Activated T-helper 1 cell treated with anti-CD3 and anti-CD28 coated beads, Interleukin-12 subunit alpha, Interleukin-12 subunit beta, Interleukin-2, Interleukin-4 antibody, amounts not matched to agents 30 ng/mL and 10 ng/mL and 1 ng/mL, durations not matched to agents 14 hours and 24 hours and 36 hours (primary cell): ENCODE measurements at regions not wholly inside any gene's neighbourhood (a gene's known extent, or its start where the extent isn't known, plus 50 kb on each side); places are given as distances from the start of the nearest gene placed in this dataset.
"Not testable (repeated sequence)": the region's sequence is repeated elsewhere in the genome, so short reads cannot be mapped to it uniquely, and the experiment has no call there.

Experiments used
- DNase-seq: peaks from one replicate; pipeline ENCODE4 v3.0.0; 2021; ENCODE audit warnings: low spot score
- H3K27ac Mint-ChIP-seq: one replicate; pipeline ENCODE4 v1.8.0; 2021; ENCODE audit warnings: mild to moderate bottlenecking, mixed read lengths
- H3K27me3 Mint-ChIP-seq: one replicate; pipeline ENCODE4 v1.8.0; 2022; ENCODE audit warnings: mild to moderate bottlenecking, moderate library complexity, mixed read lengths; ENCODE audit not compliant: insufficient read depth
- H3K36me3 Mint-ChIP-seq: one replicate; pipeline ENCODE4 v1.8.0; 2021; ENCODE audit warnings: low read depth, mixed read lengths
- H3K4me1 Mint-ChIP-seq: one replicate; pipeline ENCODE4 v1.8.0; 2021; ENCODE audit warnings: low read depth, mixed read lengths
- H3K4me3 Mint-ChIP-seq: one replicate; pipeline ENCODE4 v1.8.0; 2021; ENCODE audit warnings: mild to moderate bottlenecking, moderate library complexity, mixed read lengths
- H3K9me3 Mint-ChIP-seq: one replicate; pipeline ENCODE4 v1.8.0; 2021; ENCODE audit warnings: mixed read lengths
- intact Hi-C: fragments of 100-400 bp; cut with micrococcal nuclease; formaldehyde crosslinking; loops from one replicate; pipeline ENCODE4 v1.15.1; 2024

GRCh38 chr18:42545825-42546224 lies 569.7 kb downstream of the RIT2 start:
- H3K4me3 Mint-ChIP-seq: no peak overlapping the region
- no peaks in the 10 kb centered on the region for H3K36me3 Mint-ChIP-seq
- H3K9me3 Mint-ChIP-seq: no peaks in the 10 kb centered on the region
- H3K27me3 Mint-ChIP-seq: no peaks in the 10 kb centered on the region
- H3K4me1 Mint-ChIP-seq: no peaks in the 10 kb centered on the region
- intact Hi-C loops: no loop called here
- H3K27ac Mint-ChIP-seq: no peak overlapping the region
- DNase-seq: no peak

GRCh38 chr18:42548493-42548892 lies 567.0 kb downstream of the RIT2 start:
- Mint-ChIP-seq H3K4me1 (no peaks in the 10 kb centered on the region), H3K4me3 (no peak overlapping the region), H3K9me3 (no peaks in the 10 kb centered on the region), H3K27ac (no peak overlapping the region), H3K36me3 (no peaks in the 10 kb centered on the region), H3K27me3 (no peaks in the 10 kb centered on the region)
- intact Hi-C loops: no loop called here
- no peak for DNase-seq

GRCh38 chr18:42549596-42549995 lies 565.9 kb downstream of the RIT2 start:
- DNase-seq: no peak
- Mint-ChIP-seq H3K4me1 (no peaks in the 10 kb centered on the region), H3K27me3 (no peaks in the 10 kb centered on the region), H3K9me3 (no peaks in the 10 kb centered on the region), H3K27ac (no peak overlapping the region), H3K36me3 (no peaks in the 10 kb centered on the region), H3K4me3 (no peak overlapping the region)
- intact Hi-C loops: no loop called here

- H3K4me3 Mint-ChIP-seq, H3K27ac Mint-ChIP-seq, intact Hi-C loops, H3K36me3 Mint-ChIP-seq, DNase-seq, H3K27me3 Mint-ChIP-seq, H3K9me3 Mint-ChIP-seq, H3K4me1 Mint-ChIP-seq: not testable (repeated sequence)
These were observed 562.9 kb downstream of the RIT2 start for GRCh38 chr18:42552559-42552958.

- no peaks in the 10 kb centered on the region for H3K27me3 Mint-ChIP-seq
- H3K36me3 Mint-ChIP-seq: no peaks in the 10 kb centered on the region
These were observed 556.3 kb downstream of the RIT2 start for GRCh38 chr18:42559069-42559690.

GRCh38 chr18:42561521-42561920 lies 554.0 kb downstream of the RIT2 start:
- Mint-ChIP-seq H3K27me3 (no peaks in the 10 kb centered on the region), H3K4me3 (no peak overlapping the region), H3K36me3 (no peaks in the 10 kb centered on the region), H3K4me1 (no peaks in the 10 kb centered on the region), H3K9me3 (no peaks in the 10 kb centered on the region), H3K27ac (no peak overlapping the region)
- intact Hi-C loops: no loop called here
- DNase-seq: no peak

More at GRCh38 chr18:42559069-42559690, 556.3 kb downstream of the RIT2 start:
- Mint-ChIP-seq H3K9me3 (no peaks in the 10 kb centered on the region), H3K4me3 (no peak overlapping the region), H3K27ac (no peak overlapping the region), H3K4me1 (no peaks in the 10 kb centered on the region)
- intact Hi-C loops: no loop called here
- no peak for DNase-seq

GRCh38 chr18:42563995-42564394 lies 551.5 kb downstream of the RIT2 start:
- Mint-ChIP-seq H3K27ac (no peak overlapping the region), H3K4me3 (no peak overlapping the region), H3K9me3 (no peaks in the 10 kb centered on the region), H3K36me3 (no peaks in the 10 kb centered on the region), H3K4me1 (no peaks in the 10 kb centered on the region), H3K27me3 (no peaks in the 10 kb centered on the region)
- intact Hi-C loops: no loop called here
- DNase-seq: no peak

- no peak overlapping the region for H3K4me3 Mint-ChIP-seq
- H3K4me1 Mint-ChIP-seq: no peaks in the 10 kb centered on the region
- no peaks in the 10 kb centered on the region for H3K36me3 Mint-ChIP-seq
- no peaks in the 10 kb centered on the region for H3K27me3 Mint-ChIP-seq
- no peak for DNase-seq
- intact Hi-C loops: no loop called here
- no peaks in the 10 kb centered on the region for H3K9me3 Mint-ChIP-seq
- peak overlapping the region; percentile 34 for H3K27ac Mint-ChIP-seq
These were observed 550.7 kb downstream of the RIT2 start for GRCh38 chr18:42564761-42565160.

GRCh38 chr18:42568773-42569172 lies 546.7 kb downstream of the RIT2 start:
- no peak overlapping the region for H3K27ac Mint-ChIP-seq
- intact Hi-C loops: no loop called here
- no peak overlapping the region for H3K4me3 Mint-ChIP-seq
- H3K36me3 Mint-ChIP-seq: no peaks in the 10 kb centered on the region
- no peaks in the 10 kb centered on the region for H3K4me1 Mint-ChIP-seq
- H3K9me3 Mint-ChIP-seq: no peaks in the 10 kb centered on the region
- DNase-seq: no peak
- no peaks in the 10 kb centered on the region for H3K27me3 Mint-ChIP-seq

GRCh38 chr18:42574871-42575270 lies 540.6 kb downstream of the RIT2 start:
- no peaks in the 10 kb centered on the region for H3K4me1 Mint-ChIP-seq
- intact Hi-C loops: no loop called here
- H3K27ac Mint-ChIP-seq: no peak overlapping the region
- no peaks in the 10 kb centered on the region for H3K27me3 Mint-ChIP-seq
- DNase-seq: no peak
- no peaks in the 10 kb centered on the region for H3K9me3 Mint-ChIP-seq
- H3K4me3 Mint-ChIP-seq: no peak overlapping the region
- H3K36me3 Mint-ChIP-seq: no peaks in the 10 kb centered on the region

- Mint-ChIP-seq H3K27ac (no peak overlapping the region), H3K27me3 (no peaks in the 10 kb centered on the region), H3K9me3 (no peaks in the 10 kb centered on the region), H3K36me3 (no peaks in the 10 kb centered on the region), H3K4me1 (no peaks in the 10 kb centered on the region), H3K4me3 (no peak overlapping the region)
- intact Hi-C loops: no loop called here
- DNase-seq: no peak
These were observed 539.4 kb downstream of the RIT2 start for GRCh38 chr18:42576124-42576523.

- no peak for DNase-seq
- no peaks in the 10 kb centered on the region for H3K9me3 Mint-ChIP-seq
- H3K27me3 Mint-ChIP-seq: no peaks in the 10 kb centered on the region
- H3K36me3 Mint-ChIP-seq: no peaks in the 10 kb centered on the region
- no peak overlapping the region for H3K27ac Mint-ChIP-seq
- intact Hi-C loops: no loop called here
- H3K4me1 Mint-ChIP-seq: no peaks in the 10 kb centered on the region
- H3K4me3 Mint-ChIP-seq: no peak overlapping the region
These were observed 536.7 kb downstream of the RIT2 start for GRCh38 chr18:42578792-42579191.

- Mint-ChIP-seq H3K36me3 (no peaks in the 10 kb centered on the region), H3K9me3 (no peaks in the 10 kb centered on the region), H3K4me1 (no peaks in the 10 kb centered on the region), H3K27ac (no peak overlapping the region), H3K4me3 (no peak overlapping the region), H3K27me3 (no peaks in the 10 kb centered on the region)
- DNase-seq: no peak
- intact Hi-C loops: no loop called here
These were observed 533.2 kb downstream of the RIT2 start for GRCh38 chr18:42582266-42582665.

- Mint-ChIP-seq H3K4me3 (no peak overlapping the region), H3K36me3 (no peaks in the 10 kb centered on the region), H3K9me3 (no peaks in the 10 kb centered on the region), H3K27me3 (no peaks in the 10 kb centered on the region), H3K27ac (no peak overlapping the region), H3K4me1 (no peaks in the 10 kb centered on the region)
- intact Hi-C loops: no loop called here
- no peak for DNase-seq
These were observed 532.2 kb downstream of the RIT2 start for GRCh38 chr18:42583283-42583731.
